IMR-90 (cell line): ENCODE measurements at regions not wholly inside any gene's neighbourhood (a gene's known extent, or its start where the extent isn't known, plus 50 kb on each side); places are given as distances from the start of the nearest gene placed in this dataset.

ENCODE experiments used
- ATAC-seq: fragments of 200-7000 bp; cut with Tn5 transposase; 2 replicates; pipeline ENCODE4 v1.9.1; 2020; ENCODE audit warnings: low read depth, mild to moderate bottlenecking, moderate library complexity
- BruUV-seq: library from RNA; stranded (reverse); fragments of 400-500 nt; replicated peaks from 2 replicates; lab custom pipeline; 2021; lab: Mats Ljungman, UMichigan
- CTCF ChIA-PET: fragments of 300-600 bp; formaldehyde crosslinking; extraction: SDS; loops from one replicate; lab custom pipeline; 2021; ENCODE audit warnings: antibody characterized with exemption; lab: Yijun Ruan, JAX
- POLR2A ChIA-PET: fragments of 300-600 bp; sonication (Branson Sonifier 250); formaldehyde crosslinking; loops from one replicate; lab custom pipeline; 2022; ENCODE audit warnings: antibody characterized with exemption; ENCODE audit not compliant: unreplicated experiment; lab: Charles Lee
- DNase-seq: peaks from one replicate; pipeline ENCODE4 v3.0.0; 2013
- H2AFZ ChIP-seq: replicated peaks from 2 replicates; pipeline ENCODE3; 2013; ENCODE audit warnings: low read length, mild to moderate bottlenecking; ENCODE audit not compliant: poor library complexity
- H2AK5ac ChIP-seq: 2 replicates; pipeline ENCODE4 v1.6.1; 2013; ENCODE audit warnings: low read depth, low read length, inconsistent platforms
- H2AK9ac ChIP-seq: replicated peaks from 2 replicates; pipeline ENCODE3; 2013; ENCODE audit warnings: mild to moderate bottlenecking, low read depth, low read length, moderate library complexity; ENCODE audit not compliant: poor library complexity
- H2BK120ac ChIP-seq: 2 replicates; pipeline ENCODE4 v1.6.1; 2013; ENCODE audit warnings: low read depth, low read length, inconsistent platforms
- H2BK15ac ChIP-seq: 3 replicates; pipeline ENCODE4 v1.6.1; 2013; ENCODE audit warnings: low read depth, low read length, inconsistent platforms
- H2BK20ac ChIP-seq: 2 replicates; pipeline ENCODE4 v1.6.1; 2013; ENCODE audit warnings: low read depth, mild to moderate bottlenecking, inconsistent platforms, low read length, moderate library complexity
- H2BK5ac ChIP-seq: 2 replicates; pipeline ENCODE4 v1.6.1; 2013; ENCODE audit warnings: mild to moderate bottlenecking, low read depth, low read length, inconsistent platforms; ENCODE audit not compliant: poor library complexity, severe bottlenecking
- H3K14ac ChIP-seq: replicated peaks from 2 replicates; pipeline ENCODE4 v1.6.1; 2013; ENCODE audit warnings: low read depth, low read length, inconsistent platforms
- H3K18ac ChIP-seq: 2 replicates; pipeline ENCODE4 v1.6.1; 2013; ENCODE audit warnings: low read depth, low read length, control low read depth
- H3K23ac ChIP-seq: 2 replicates; pipeline ENCODE4 v1.6.1; 2013; ENCODE audit warnings: low read depth, low read length, inconsistent platforms
- H3K27ac ChIP-seq: 2 replicates; pipeline ENCODE4 v1.5.1; 2013; ENCODE audit warnings: mild to moderate bottlenecking, control low read depth, low read length; ENCODE audit not compliant: insufficient read depth
- H3K27me3 ChIP-seq: 2 replicates; pipeline ENCODE4 v1.6.1; 2013; ENCODE audit warnings: low read length; ENCODE audit not compliant: control insufficient read depth, insufficient read depth
- H3K36me3 ChIP-seq: 2 replicates; pipeline ENCODE4 v1.6.1; 2013; ENCODE audit warnings: low read length, mixed read lengths; ENCODE audit not compliant: control insufficient read depth, insufficient read depth
- H3K4ac ChIP-seq: 2 replicates; pipeline ENCODE4 v1.6.1; 2013; ENCODE audit warnings: low read depth, low read length, inconsistent platforms
- H3K4me1 ChIP-seq: 2 replicates; pipeline ENCODE4 v1.6.1; 2013; ENCODE audit warnings: low read length, mixed read lengths; ENCODE audit not compliant: control insufficient read depth, insufficient read depth
- H3K4me2 ChIP-seq: 2 replicates; pipeline ENCODE4 v1.6.1; 2013; ENCODE audit warnings: low read depth, mild to moderate bottlenecking, control low read depth, low read length, moderate library complexity
- H3K4me3 ChIP-seq: 2 replicates; pipeline ENCODE4 v1.5.1; 2013; ENCODE audit warnings: low read depth, mild to moderate bottlenecking, control low read depth, low read length, moderate library complexity; ENCODE audit not compliant: insufficient read depth
- H3K56ac ChIP-seq: 2 replicates; pipeline ENCODE4 v1.6.1; 2013; ENCODE audit warnings: low read length, inconsistent platforms; ENCODE audit not compliant: insufficient read depth; ENCODE audit errors: extremely low read depth
- H3K79me1 ChIP-seq, 2 experiments: 2 replicates each; pipeline ENCODE4 v1.6.1; 2013; ENCODE audit warnings: low read length in 2 of 2, inconsistent platforms in 1 of 2, low read depth in 1 of 2
- H3K9ac ChIP-seq: 2 replicates; pipeline ENCODE4 v1.6.1; 2013; ENCODE audit warnings: low read depth, low read length, control low read depth
- H3K9me1 ChIP-seq: 2 replicates; pipeline ENCODE4 v1.6.1; 2013; ENCODE audit warnings: low read length, inconsistent platforms; ENCODE audit not compliant: insufficient read depth
- H3K9me3 ChIP-seq: 2 replicates; pipeline ENCODE4 v1.6.1; 2013; ENCODE audit warnings: low read length; ENCODE audit not compliant: control insufficient read depth, insufficient read depth
- H4K20me1 ChIP-seq: 2 replicates; pipeline ENCODE4 v1.6.1; 2013; ENCODE audit warnings: low read length, inconsistent platforms; ENCODE audit not compliant: insufficient read depth
- H4K5ac ChIP-seq: 2 replicates; pipeline ENCODE4 v1.6.1; 2013; ENCODE audit warnings: mild to moderate bottlenecking, low read depth, low read length, control low read depth
- H4K8ac ChIP-seq, 2 experiments: 2 replicates each; pipeline ENCODE4 v1.6.1; 2013; ENCODE audit warnings: low read depth in 2 of 2, low read length in 2 of 2, control low read depth in 1 of 2, inconsistent platforms in 1 of 2
- H4K91ac ChIP-seq: 2 replicates; pipeline ENCODE4 v1.6.1; 2013; ENCODE audit warnings: low read depth, low read length, inconsistent platforms; ENCODE audit not compliant: insufficient read depth
- CTCF ChIP-seq: conservative IDR thresholded peaks from 2 replicates; pipeline ENCODE4 v1.5.1; 2012; ENCODE audit warnings: mild to moderate bottlenecking, low read depth, low read length, improper control_type of control experiment
- MXI1 ChIP-seq: IDR thresholded peaks from 2 replicates; pipeline ENCODE4 v1.6.1; 2012; ENCODE audit warnings: low read depth, mild to moderate bottlenecking, low read length, moderate library complexity, borderline replicate concordance
- RCOR1 ChIP-seq: IDR thresholded peaks from 2 replicates; pipeline ENCODE4 v1.6.1; 2012; ENCODE audit warnings: mild to moderate bottlenecking, low read length, improper control_type of control experiment; ENCODE audit not compliant: insufficient replicate concordance
- dilution Hi-C: fragments of 300-500 bp; cut with HindIII; formaldehyde crosslinking; loops from one replicate; pipeline ENCODE4 v1.14.3; 2018; ENCODE audit warnings: low sequenced_read_pairs; ENCODE audit not compliant: unreplicated experiment
- in situ Hi-C: fragments of 300-500 bp; cut with MboI; formaldehyde crosslinking; loops from 3 replicates; pipeline ENCODE4 v1.14.3; 2019; ENCODE audit warnings: low sequenced_read_pairs, inconsistent platforms, mixed read lengths
- intact Hi-C: fragments of 100-400 bp; cut with micrococcal nuclease; formaldehyde crosslinking; loops from 2 replicates; pipeline ENCODE4 v1.10.0; 2022

DNA sequence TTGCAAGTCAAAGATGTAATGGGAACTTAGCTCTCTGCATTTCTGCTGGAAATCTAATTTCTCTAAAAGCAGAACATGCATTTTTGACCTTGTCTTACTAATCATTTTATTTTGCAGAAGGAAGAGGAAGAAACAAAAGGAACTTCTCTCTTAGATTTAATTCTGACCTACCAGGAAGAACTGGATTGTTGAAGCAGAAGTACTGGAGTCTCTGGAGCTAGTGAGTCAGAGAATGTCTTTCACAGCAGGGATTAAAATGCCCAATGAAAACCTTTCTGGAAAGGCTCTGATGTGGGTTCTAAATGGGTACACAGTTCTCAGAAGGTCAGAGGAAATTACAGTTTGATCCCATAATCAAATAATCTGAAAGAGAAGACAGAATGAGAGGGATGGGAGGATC is 70.8 kb upstream of the GNG2 start:
- H2BK20ac ChIP-seq, result no peak overlapping the region
- H2BK15ac ChIP-seq, result no peak overlapping the region
- H4K5ac ChIP-seq, result no peak overlapping the region
- H3K4ac ChIP-seq, result no peak overlapping the region
- H3K9me1 ChIP-seq, result no peaks in the 10 kb centered on the region
- no peak overlapping the region for H2AK5ac ChIP-seq
- H4K91ac ChIP-seq, result no peak overlapping the region
- H3K4me3 ChIP-seq, result no peak overlapping the region
- H3K9me3 ChIP-seq, result peaks cover 15% of the 10 kb centered on the region
- no peak overlapping the region for H2AFZ ChIP-seq
- H3K27ac ChIP-seq, result no peak overlapping the region
- H3K27me3 ChIP-seq, result no peaks in the 10 kb centered on the region; the same call in 1 of the 2 replicates
- no peak overlapping the region for H4K8ac ChIP-seq
- no peak overlapping the region for H3K4me2 ChIP-seq
- H2AK9ac ChIP-seq, result no peak overlapping the region
- no peak overlapping the region for H3K18ac ChIP-seq
- no peak overlapping the region for H3K9ac ChIP-seq
- no TSS peak for BruUV-seq
- ATAC-seq, result no peak
- H3K14ac ChIP-seq, result no peak overlapping the region
- H3K4me1 ChIP-seq, result peaks cover 5% of the 10 kb centered on the region
- ChIA-PET CTCF (no interaction called here), POLR2A (no interaction called here)
- H3K79me1 ChIP-seq, result no peaks in the 10 kb centered on the region
- dilution Hi-C loops (no loop called here), intact Hi-C loops (no loop called here), in situ Hi-C loops (loop anchor here (10.0 kb wide), 1 partner anchor 185 kb away; no protein-coding TSS in a partner anchor)
- H4K20me1 ChIP-seq, result no peaks in the 10 kb centered on the region
- H3K23ac ChIP-seq, result no peak overlapping the region
- no peak overlapping the region for H2BK5ac ChIP-seq
- no peaks in the 10 kb centered on the region for H3K36me3 ChIP-seq
- TF ChIP-seq CTCF (no peak), RCOR1 (no peak), MXI1 (no peak)
- no peak overlapping the region for H3K56ac ChIP-seq
- no peak overlapping the region for H2BK120ac ChIP-seq
- DNase-seq, result no peak
